PC-9 (cell line): ENCODE measurements at regions not wholly inside any gene's neighbourhood (a gene's known extent, or its start where the extent isn't known, plus 50 kb on each side); places are given as distances from the start of the nearest gene placed in this dataset.

Experiments used
- CTCF ChIP-seq: fragments of 200-600 bp; sonication (generic); conservative IDR thresholded peaks from 2 replicates; pipeline ENCODE4 v1.6.1; 2017; ENCODE audit warnings: mixed run types, antibody characterized with exemption, mild to moderate bottlenecking, moderate library complexity
- EZH2 ChIP-seq: fragments of 200-600 bp; sonication (generic); IDR thresholded peaks from 2 replicates; pipeline ENCODE4 v1.8.0; 2017; ENCODE audit warnings: antibody characterized with exemption, low read depth

GRCh38 chr12:84033162-84033561, 879.4 kb downstream of the SLC6A15 start:
- no peak for TF ChIP-seq CTCF
- no peak for TF ChIP-seq EZH2
